ENCODE measurements at regions not wholly inside any gene's neighbourhood (a gene's known extent, or its start where the extent isn't known, plus 50 kb on each side); places are given as distances from the start of the nearest gene placed in this dataset.
"Not testable (repeated sequence)": the region's sequence is repeated elsewhere in the genome, so short reads cannot be mapped to it uniquely, and the experiment has no call there.

DNA sequence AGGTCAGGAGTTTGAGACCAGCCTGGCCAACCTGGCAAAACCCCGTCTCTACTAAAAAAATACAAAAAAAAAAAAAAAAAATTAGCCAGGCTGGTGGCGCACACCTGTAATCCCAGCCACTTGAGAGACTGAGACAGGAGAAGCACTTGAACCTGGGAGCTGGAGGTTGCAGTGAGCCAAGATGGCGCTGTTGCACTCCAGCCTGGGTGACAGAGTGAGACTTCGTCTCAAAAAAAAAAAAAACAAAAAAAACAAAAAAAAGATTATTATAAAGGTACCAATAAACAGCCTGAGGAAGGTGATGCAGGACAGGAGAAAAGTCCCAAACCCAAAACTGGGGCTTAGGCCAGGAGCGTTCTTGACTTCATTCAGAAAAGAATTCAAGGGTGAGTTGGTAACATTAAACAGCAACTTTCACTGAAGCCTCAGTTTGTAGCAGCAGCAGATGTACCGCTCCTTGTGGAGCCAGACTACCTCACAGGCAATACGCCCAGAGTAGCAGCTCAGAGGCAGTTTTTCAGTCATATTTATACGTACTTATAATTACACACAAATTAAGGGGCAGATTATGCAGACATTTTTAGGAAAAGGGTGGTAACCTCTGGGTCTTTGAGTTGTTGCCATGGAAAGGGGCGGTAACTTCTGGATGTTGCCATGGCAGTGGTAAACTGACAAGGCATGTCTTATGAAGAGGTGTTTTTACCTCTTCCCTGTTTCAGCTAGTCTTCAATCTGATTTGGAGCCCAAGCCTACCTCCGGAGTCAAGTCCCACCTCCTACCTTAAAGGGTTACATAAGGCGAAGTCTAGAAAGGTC is 1596.6 kb upstream of the CELF4 start:
- DNase-seq, result no peak
- TF ChIP-seq POLR2A (IDR thresholded peaks at IDR 0.05), result no peak
- no peak for TF ChIP-seq EP300 (IDR thresholded peaks at IDR 0.05)
- TF ChIP-seq, protein P1, sequence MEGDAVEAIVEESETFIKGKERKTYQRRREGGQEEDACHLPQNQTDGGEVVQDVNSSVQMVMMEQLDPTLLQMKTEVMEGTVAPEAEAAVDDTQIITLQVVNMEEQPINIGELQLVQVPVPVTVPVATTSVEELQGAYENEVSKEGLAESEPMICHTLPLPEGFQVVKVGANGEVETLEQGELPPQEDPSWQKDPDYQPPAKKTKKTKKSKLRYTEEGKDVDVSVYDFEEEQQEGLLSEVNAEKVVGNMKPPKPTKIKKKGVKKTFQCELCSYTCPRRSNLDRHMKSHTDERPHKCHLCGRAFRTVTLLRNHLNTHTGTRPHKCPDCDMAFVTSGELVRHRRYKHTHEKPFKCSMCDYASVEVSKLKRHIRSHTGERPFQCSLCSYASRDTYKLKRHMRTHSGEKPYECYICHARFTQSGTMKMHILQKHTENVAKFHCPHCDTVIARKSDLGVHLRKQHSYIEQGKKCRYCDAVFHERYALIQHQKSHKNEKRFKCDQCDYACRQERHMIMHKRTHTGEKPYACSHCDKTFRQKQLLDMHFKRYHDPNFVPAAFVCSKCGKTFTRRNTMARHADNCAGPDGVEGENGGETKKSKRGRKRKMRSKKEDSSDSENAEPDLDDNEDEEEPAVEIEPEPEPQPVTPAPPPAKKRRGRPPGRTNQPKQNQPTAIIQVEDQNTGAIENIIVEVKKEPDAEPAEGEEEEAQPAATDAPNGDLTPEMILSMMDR (IDR thresholded peaks at IDR 0.05), result no peak
- H3K4me1 ChIP-seq (ENCODE audit: insufficient read depth), result no peaks in the 10 kb centered on the region
- no peaks in the 10 kb centered on the region for H3K36me3 ChIP-seq
- H3K27me3 ChIP-seq, result no peaks in the 10 kb centered on the region
- H3K4me3 ChIP-seq, result no peak overlapping the region
- no peak overlapping the region for H3K27ac ChIP-seq
- no peaks in the 10 kb centered on the region for H3K9me3 ChIP-seq
- intact Hi-C loops (cut with DNase I), result no loop called here
- WGBS, 3 donors, result 85 to 90% (median 90%) methylated on average over 11 of the region's 11 CpGs

DNA sequence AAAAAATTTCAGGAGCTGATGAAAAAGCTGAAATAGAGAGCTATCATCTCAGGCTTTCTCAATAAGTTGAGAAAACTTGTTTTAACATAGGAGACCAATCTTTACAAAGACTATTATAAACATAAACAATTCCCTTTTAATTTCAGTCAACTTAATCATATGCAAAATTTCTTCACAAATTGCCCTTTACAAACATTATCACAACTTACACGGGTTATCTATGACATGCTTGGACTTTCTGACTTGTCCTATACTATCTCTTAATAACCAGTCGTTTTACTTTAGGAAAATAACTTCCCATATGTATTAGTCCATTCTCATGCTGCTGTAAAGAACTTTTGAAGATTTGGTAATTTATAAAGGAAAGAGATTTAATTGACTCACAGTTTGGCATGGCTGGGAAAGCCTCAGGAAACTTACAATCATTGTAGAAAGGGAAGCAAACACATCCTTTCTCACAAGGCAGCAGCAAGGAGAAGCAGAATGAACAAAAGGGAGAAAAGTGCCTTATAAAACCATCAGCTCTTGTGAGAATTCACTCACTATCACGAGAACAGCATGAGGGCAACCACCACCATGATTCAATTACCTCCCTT is 1583.7 kb upstream of the CELF4 start:
- intact Hi-C loops (cut with DNase I), result no loop called here

DNA sequence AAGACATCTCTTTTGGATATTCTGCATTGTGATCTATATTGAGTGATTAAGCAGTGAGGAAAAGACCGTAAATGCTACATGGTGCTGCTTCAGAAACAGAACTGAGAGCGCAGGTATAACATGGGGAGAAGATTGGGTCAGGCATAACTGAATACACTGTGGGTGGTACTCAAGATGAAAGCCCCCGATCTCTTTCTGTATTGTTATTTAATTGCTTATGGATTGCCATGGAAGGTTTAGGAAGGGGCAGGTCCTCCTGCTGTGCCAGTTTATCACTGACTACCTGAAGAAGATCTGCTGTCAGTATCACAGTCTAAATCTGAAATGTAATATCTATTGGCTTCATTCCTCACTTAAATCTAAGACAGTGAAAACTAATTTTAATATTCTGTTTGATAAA is 1568.7 kb upstream of the CELF4 start:
- Histone ChIP-seq H3K36me3 (no peaks in the 10 kb centered on the region), H3K9me3 (no peaks in the 10 kb centered on the region), H3K4me3 (no peak overlapping the region), H3K4me1 (ENCODE audit: insufficient read depth) (no peaks in the 10 kb centered on the region), H3K27ac (no peak overlapping the region), H3K27me3 (no peaks in the 10 kb centered on the region)
- intact Hi-C loops (cut with DNase I), result no loop called here
- no peak for DNase-seq
- 90 to 92% (median 92%) methylated on average over 3 of the region's 3 CpGs for WGBS, 3 donors
- TF ChIP-seq EP300 (IDR thresholded peaks at IDR 0.05), result no peak
- TF ChIP-seq POLR2A (IDR thresholded peaks at IDR 0.05), result no peak
- TF ChIP-seq, protein P1 (IDR thresholded peaks at IDR 0.05), result no peak

More for the DNA sequence above, 1583.7 kb upstream of the CELF4 start:
- Histone ChIP-seq H3K9me3 (no peaks in the 10 kb centered on the region), H3K4me1 (ENCODE audit: insufficient read depth) (no peaks in the 10 kb centered on the region), H3K27ac (no peak overlapping the region), H3K36me3 (no peaks in the 10 kb centered on the region), H3K27me3 (no peaks in the 10 kb centered on the region), H3K4me3 (no peak overlapping the region)
- 63 to 71% (median 65%) methylated on average over 3 of the region's 3 CpGs for WGBS, 3 donors
- DNase-seq, result no peak
- no peak for TF ChIP-seq EP300 (IDR thresholded peaks at IDR 0.05)
- TF ChIP-seq, protein P1 (IDR thresholded peaks at IDR 0.05), result no peak
- no peak for TF ChIP-seq POLR2A (IDR thresholded peaks at IDR 0.05)

DNA sequence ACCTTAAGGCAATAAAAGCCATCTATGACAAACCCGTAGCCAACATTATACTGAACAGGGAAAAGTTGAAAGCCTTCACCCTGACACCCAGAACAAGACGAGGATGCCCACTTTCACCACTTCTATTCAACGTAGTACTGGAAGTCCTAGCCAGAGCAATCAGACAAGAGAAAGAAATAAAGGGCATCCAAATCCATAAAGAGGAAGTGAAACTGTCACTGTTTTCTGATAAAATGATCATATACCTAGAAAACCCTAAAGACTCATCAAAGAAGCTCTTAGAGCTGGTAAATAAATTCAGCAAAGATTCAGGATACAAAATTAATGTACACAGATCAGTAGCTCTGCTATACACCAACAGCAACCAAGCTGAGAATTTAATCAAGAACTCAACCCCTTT is 1561.9 kb upstream of the CELF4 start:
- 84 to 92% (median 89%) methylated on average over 3 of the region's 3 CpGs for WGBS, 3 donors
- H3K4me3 ChIP-seq; H3K36me3 ChIP-seq; H3K27me3 ChIP-seq; DNase-seq; intact Hi-C loops (cut with DNase I); H3K4me1 ChIP-seq (ENCODE audit: insufficient read depth); H3K27ac ChIP-seq; H3K9me3 ChIP-seq: not testable (repeated sequence)

DNA sequence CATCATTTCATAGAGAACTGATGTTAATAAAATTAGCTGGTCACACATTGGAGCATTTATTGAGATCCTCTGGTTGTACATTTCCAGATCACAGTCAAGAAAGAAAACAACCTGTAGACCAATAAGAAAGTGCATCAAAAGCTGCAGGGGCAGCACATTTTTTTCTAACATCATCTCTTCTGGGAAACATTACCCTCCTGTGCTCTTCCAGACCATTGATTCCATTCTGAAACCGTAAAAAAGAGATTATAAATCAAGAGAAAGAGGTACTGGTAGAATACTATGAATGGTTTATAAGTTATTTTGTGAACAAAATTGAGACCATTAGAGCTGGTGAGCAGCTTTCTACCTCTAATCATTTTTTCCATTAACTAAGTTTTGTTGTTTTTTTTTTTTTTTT is 1548.2 kb upstream of the CELF4 start:
- no peak for DNase-seq
- intact Hi-C loops (cut with DNase I), result no loop called here
- Histone ChIP-seq H3K27ac (no peak overlapping the region), H3K36me3 (no peaks in the 10 kb centered on the region), H3K4me1 (ENCODE audit: insufficient read depth) (no peaks in the 10 kb centered on the region), H3K9me3 (no peaks in the 10 kb centered on the region), H3K4me3 (no peak overlapping the region), H3K27me3 (no peaks in the 10 kb centered on the region)
- 75 to 82% (median 77%) methylated on average over 1 of the region's 1 CpG for WGBS, 3 donors
- TF ChIP-seq, protein P1 (IDR thresholded peaks at IDR 0.05), result no peak
- TF ChIP-seq EP300 (IDR thresholded peaks at IDR 0.05) (no peak), POLR2A (IDR thresholded peaks at IDR 0.05) (no peak)

All from ovary (tissue), 7 donors.